Fibroblast of skin of left biceps (primary cell): ENCODE measurements at regions not wholly inside any gene's neighbourhood (a gene's known extent, or its start where the extent isn't known, plus 50 kb on each side); places are given as distances from the start of the nearest gene placed in this dataset.

ENCODE experiments used
- DNase-seq, 2 experiments: peaks; one replicate each; pipeline ENCODE4 v3.0.0-alpha.2; 2013; ENCODE audit warnings: low read depth in 2 of 2

- DNase-seq = no peak
Measured at GRCh38 chr15:97087006-97087741, 756.7 kb downstream of the NR2F2 start.

GRCh38 chr15:97091093-97091492 lies 760.6 kb downstream of the NR2F2 start:
- DNase-seq = no peak

GRCh38 chr15:97092656-97093055 lies 762.2 kb downstream of the NR2F2 start:
- no peak for DNase-seq

- DNase-seq = no peak
Measured at GRCh38 chr15:97096303-97096835, 765.9 kb downstream of the NR2F2 start.

GRCh38 chr15:97099040-97099439 lies 768.5 kb downstream of the NR2F2 start:
- no peak for DNase-seq

- no peak for DNase-seq
Measured at GRCh38 chr15:97101572-97101971, 771.1 kb downstream of the NR2F2 start.

- DNase-seq = no peak
Measured at GRCh38 chr15:97114900-97115760, 784.6 kb downstream of the NR2F2 start.

- no peak for DNase-seq
Measured at GRCh38 chr15:97115761-97116070, 785.2 kb downstream of the NR2F2 start.

GRCh38 chr15:97124790-97125189 lies 794.3 kb downstream of the NR2F2 start:
- DNase-seq = no peak

GRCh38 chr15:97126553-97127233 lies 796.2 kb downstream of the NR2F2 start:
- DNase-seq = no peak

- DNase-seq = no peak
Measured at GRCh38 chr15:97129674-97130073, 799.2 kb downstream of the NR2F2 start.

- DNase-seq = no peak
Measured at GRCh38 chr15:97140216-97140615, 809.7 kb downstream of the NR2F2 start.

- DNase-seq = no peak
Measured at GRCh38 chr15:97141360-97141759, 810.9 kb downstream of the NR2F2 start.

- no peak for DNase-seq
Measured at GRCh38 chr15:97141871-97142270, 811.4 kb downstream of the NR2F2 start.

GRCh38 chr15:97143592-97144376 lies 813.3 kb downstream of the NR2F2 start:
- DNase-seq = no peak

- no peak for DNase-seq
Measured at GRCh38 chr15:97144377-97144711, 813.8 kb downstream of the NR2F2 start.

- no peak for DNase-seq
Measured at GRCh38 chr15:97146929-97147870, 813.3 kb upstream of the ARRDC4 start.

GRCh38 chr15:97153356-97153965 lies 807.0 kb upstream of the ARRDC4 start:
- no peak for DNase-seq

- DNase-seq = no peak
Measured at GRCh38 chr15:97156739-97157265, 803.7 kb upstream of the ARRDC4 start.
